ENCODE measurements at regions not wholly inside any gene's neighbourhood (a gene's known extent, or its start where the extent isn't known, plus 50 kb on each side); places are given as distances from the start of the nearest gene placed in this dataset.

DNA sequence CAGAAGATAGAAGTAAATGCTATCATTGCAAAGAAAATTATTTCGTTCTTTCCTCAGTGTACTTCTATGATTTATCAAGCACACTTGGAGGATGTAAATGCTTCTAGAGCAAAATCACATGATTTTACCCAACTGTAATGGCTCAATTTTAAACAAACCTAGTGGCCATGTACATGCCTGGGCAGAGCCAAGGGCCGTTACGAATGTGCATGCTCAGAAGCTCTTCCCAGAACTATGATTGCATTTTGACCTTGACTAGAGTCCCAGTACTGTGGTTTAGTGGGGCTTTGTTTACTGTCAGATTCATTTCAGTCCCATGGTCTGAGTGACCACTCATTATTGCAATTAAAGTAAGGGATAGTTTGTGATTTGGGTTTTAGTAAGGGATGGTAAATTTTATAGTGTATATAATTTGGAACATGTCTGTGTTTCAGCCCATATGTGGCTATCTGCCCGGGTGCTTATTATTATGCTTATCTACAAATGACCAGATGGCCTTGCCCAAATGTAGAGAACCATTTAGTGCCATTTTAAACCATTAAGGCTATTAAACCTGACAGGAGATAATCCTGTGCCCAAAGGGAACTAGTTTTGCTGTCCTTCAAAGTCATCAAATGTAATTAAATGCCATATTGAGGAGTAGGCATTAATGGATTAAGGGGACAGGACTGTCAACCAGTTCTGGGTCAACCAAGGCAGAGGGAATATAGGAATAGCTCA lies 239.1 kb downstream of the ICOS start (continued):
- TF ChIP-seq, protein P1, sequence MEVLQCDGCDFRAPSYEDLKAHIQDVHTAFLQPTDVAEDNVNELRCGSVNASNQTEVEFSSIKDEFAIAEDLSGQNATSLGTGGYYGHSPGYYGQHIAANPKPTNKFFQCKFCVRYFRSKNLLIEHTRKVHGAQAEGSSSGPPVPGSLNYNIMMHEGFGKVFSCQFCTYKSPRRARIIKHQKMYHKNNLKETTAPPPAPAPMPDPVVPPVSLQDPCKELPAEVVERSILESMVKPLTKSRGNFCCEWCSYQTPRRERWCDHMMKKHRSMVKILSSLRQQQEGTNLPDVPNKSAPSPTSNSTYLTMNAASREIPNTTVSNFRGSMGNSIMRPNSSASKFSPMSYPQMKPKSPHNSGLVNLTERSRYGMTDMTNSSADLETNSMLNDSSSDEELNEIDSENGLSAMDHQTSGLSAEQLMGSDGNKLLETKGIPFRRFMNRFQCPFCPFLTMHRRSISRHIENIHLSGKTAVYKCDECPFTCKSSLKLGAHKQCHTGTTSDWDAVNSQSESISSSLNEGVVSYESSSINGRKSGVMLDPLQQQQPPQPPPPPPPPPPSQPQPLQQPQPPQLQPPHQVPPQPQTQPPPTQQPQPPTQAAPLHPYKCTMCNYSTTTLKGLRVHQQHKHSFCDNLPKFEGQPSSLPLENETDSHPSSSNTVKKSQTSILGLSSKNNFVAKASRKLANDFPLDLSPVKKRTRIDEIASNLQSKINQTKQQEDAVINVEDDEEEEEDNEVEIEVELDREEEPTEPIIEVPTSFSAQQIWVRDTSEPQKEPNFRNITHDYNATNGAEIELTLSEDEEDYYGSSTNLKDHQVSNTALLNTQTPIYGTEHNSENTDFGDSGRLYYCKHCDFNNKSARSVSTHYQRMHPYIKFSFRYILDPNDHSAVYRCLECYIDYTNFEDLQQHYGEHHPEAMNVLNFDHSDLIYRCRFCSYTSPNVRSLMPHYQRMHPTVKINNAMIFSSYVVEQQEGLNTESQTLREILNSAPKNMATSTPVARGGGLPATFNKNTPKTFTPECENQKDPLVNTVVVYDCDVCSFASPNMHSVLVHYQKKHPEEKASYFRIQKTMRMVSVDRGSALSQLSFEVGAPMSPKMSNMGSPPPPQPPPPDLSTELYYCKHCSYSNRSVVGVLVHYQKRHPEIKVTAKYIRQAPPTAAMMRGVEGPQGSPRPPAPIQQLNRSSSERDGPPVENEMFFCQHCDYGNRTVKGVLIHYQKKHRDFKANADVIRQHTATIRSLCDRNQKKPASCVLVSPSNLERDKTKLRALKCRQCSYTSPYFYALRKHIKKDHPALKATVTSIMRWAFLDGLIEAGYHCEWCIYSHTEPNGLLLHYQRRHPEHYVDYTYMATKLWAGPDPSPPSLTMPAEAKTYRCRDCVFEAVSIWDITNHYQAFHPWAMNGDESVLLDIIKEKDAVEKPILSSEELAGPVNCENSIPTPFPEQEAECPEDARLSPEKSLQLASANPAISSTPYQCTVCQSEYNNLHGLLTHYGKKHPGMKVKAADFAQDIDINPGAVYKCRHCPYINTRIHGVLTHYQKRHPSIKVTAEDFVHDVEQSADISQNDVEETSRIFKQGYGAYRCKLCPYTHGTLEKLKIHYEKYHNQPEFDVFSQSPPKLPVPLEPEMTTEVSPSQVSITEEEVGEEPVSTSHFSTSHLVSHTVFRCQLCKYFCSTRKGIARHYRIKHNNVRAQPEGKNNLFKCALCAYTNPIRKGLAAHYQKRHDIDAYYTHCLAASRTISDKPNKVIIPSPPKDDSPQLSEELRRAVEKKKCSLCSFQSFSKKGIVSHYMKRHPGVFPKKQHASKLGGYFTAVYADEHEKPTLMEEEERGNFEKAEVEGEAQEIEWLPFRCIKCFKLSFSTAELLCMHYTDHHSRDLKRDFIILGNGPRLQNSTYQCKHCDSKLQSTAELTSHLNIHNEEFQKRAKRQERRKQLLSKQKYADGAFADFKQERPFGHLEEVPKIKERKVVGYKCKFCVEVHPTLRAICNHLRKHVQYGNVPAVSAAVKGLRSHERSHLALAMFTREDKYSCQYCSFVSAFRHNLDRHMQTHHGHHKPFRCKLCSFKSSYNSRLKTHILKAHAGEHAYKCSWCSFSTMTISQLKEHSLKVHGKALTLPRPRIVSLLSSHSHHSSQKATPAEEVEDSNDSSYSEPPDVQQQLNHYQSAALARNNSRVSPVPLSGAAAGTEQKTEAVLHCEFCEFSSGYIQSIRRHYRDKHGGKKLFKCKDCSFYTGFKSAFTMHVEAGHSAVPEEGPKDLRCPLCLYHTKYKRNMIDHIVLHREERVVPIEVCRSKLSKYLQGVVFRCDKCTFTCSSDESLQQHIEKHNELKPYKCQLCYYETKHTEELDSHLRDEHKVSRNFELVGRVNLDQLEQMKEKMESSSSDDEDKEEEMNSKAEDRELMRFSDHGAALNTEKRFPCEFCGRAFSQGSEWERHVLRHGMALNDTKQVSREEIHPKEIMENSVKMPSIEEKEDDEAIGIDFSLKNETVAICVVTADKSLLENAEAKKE (CRISPR knock-in tag; IDR thresholded peaks at IDR 0.05): no peak
- TF ChIP-seq EZH2 (IDR thresholded peaks at IDR 0.05; ENCODE audit: low read depth, unreplicated experiment) (no peak), NANOG (IDR thresholded peaks at IDR 0.05; ENCODE audit: borderline replicate concordance) (no peak), CREB1 (CRISPR knock-in tag; IDR thresholded peaks at IDR 0.05; ENCODE audit: low read depth) (no peak)

DNA sequence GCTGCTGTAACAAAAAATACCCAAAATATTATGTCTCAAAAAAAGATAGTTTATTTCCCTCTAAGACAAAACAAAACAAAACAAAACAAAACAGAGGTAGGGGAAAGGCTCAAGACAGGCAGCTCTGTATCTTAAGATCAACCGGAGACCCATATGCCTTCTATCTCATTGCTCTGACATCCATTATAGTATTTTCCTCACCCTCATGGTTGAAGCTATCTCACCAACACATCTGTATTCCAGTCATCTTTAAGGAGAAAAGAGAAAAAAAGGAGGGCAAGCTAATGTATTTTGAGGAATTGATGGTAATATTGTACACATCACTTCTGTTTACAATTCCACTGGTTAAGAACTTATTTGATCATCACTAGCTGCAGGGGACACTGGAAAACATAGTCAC lies 239.7 kb downstream of the ICOS start:
- Histone ChIP-seq H3K27ac (ENCODE audit: low read depth) (no peak overlapping the region), H4K20me1 (replicated peaks; ENCODE audit: insufficient read depth) (no peaks in the 10 kb centered on the region), H3K9me2 (ENCODE audit: insufficient read depth) (0 out of 2 replicates have a peak, but pooled peaks cover 5% of the 10 kb centered on the region), H3K4me1 (ENCODE audit: insufficient read depth) (peaks cover 11% of the 10 kb centered on the region), H3F3A (replicated peaks; ENCODE audit: low read depth) (no peaks in the 10 kb centered on the region), H3K4me3 (no peak overlapping the region), H3K4me2 (no peak overlapping the region), H3K36me3 (ENCODE audit: insufficient read depth) (no peaks in the 10 kb centered on the region), H3K27me3 (ENCODE audit: insufficient read depth) (no peaks in the 10 kb centered on the region), H2AFZ (no peak overlapping the region), H3K79me2 (replicated peaks; ENCODE audit: insufficient read depth) (no peaks in the 10 kb centered on the region)
- no peaks in the 10 kb centered on the region; the same call in 2 of the 3 replicates for H3K9me3 Mint-ChIP-seq
- H3K4me3 Mint-ChIP-seq: no peak overlapping the region
- no peak for TF ChIP-seq EZH2 (IDR thresholded peaks at IDR 0.05; ENCODE audit: low read depth, unreplicated experiment)
- no peak for TF ChIP-seq ZNF331 (CRISPR knock-in tag; IDR thresholded peaks at IDR 0.05; ENCODE audit: low read depth)
- TF ChIP-seq, protein P2, sequence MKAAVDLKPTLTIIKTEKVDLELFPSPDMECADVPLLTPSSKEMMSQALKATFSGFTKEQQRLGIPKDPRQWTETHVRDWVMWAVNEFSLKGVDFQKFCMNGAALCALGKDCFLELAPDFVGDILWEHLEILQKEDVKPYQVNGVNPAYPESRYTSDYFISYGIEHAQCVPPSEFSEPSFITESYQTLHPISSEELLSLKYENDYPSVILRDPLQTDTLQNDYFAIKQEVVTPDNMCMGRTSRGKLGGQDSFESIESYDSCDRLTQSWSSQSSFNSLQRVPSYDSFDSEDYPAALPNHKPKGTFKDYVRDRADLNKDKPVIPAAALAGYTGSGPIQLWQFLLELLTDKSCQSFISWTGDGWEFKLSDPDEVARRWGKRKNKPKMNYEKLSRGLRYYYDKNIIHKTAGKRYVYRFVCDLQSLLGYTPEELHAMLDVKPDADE (IDR thresholded peaks at IDR 0.05): no peak
- no peaks in the 10 kb centered on the region for H3K27me3 Mint-ChIP-seq (ENCODE audit: insufficient read depth, low read depth, poor library complexity)
- no peak overlapping the region for H3K27ac Mint-ChIP-seq
- DNase-seq (ENCODE audit: low spot score) (no peak), ATAC-seq (no peak)
- no peaks in the 10 kb centered on the region for H3K36me3 Mint-ChIP-seq (ENCODE audit: low read depth)
- H3K4me1 Mint-ChIP-seq: no peaks in the 10 kb centered on the region

Measured in GM23338 (cell line).